HUES64 (cell line): ENCODE measurements at regions not wholly inside any gene's neighbourhood (a gene's known extent, or its start where the extent isn't known, plus 50 kb on each side); places are given as distances from the start of the nearest gene placed in this dataset.

ENCODE experiments used
- H3K27ac ChIP-seq: 2 replicates; pipeline ENCODE4 v1.7.0; 2013; ENCODE audit warnings: low read depth, low read length, inconsistent platforms
- H3K27me3 ChIP-seq: 2 replicates; pipeline ENCODE4 v1.6.1; 2013; ENCODE audit warnings: mild to moderate bottlenecking, low read length; ENCODE audit not compliant: insufficient read depth
- H3K36me3 ChIP-seq: 2 replicates; pipeline ENCODE4 v1.6.1; 2013; ENCODE audit warnings: mild to moderate bottlenecking, low read length; ENCODE audit not compliant: insufficient read depth
- H3K4me1 ChIP-seq: 2 replicates; pipeline ENCODE4 v1.6.1; 2013; ENCODE audit warnings: mild to moderate bottlenecking, low read length, moderate library complexity; ENCODE audit not compliant: insufficient read depth
- H3K4me3 ChIP-seq: 2 replicates; pipeline ENCODE4 v1.5.1; 2013; ENCODE audit warnings: mild to moderate bottlenecking, low read length, moderate library complexity
- H3K9ac ChIP-seq: 2 replicates; pipeline ENCODE4 v1.6.1; 2013; ENCODE audit warnings: mild to moderate bottlenecking, low read depth, low read length
- H3K9me3 ChIP-seq: 2 replicates; pipeline ENCODE4 v1.6.1; 2013; ENCODE audit warnings: low read depth, low read length; ENCODE audit not compliant: insufficient read depth
- WGBS: fragments of 150-250, 120-280 bp; methylation state at CpG from one replicate; pipeline ENCODE4 v1.1.7; 2013; ENCODE audit warnings: missing lambda C conversion rate; 5-methylcytosine and 5-hydroxymethylcytosine counted together

GRCh38 chr9:27943501-27943900 is 370.2 kb upstream of the C9orf72 start:
- WGBS, result 33% methylated on average over 1 of the region's 1 CpG
- H3K36me3 ChIP-seq, result no peaks in the 10 kb centered on the region
- no peak overlapping the region for H3K27ac ChIP-seq
- H3K4me3 ChIP-seq, result no peak overlapping the region
- no peak overlapping the region for H3K9ac ChIP-seq
- H3K4me1 ChIP-seq, result peaks cover 40% of the 10 kb centered on the region
- no peaks in the 10 kb centered on the region for H3K27me3 ChIP-seq
- H3K9me3 ChIP-seq, result no peaks in the 10 kb centered on the region

GRCh38 chr9:27945386-27945785 is 372.1 kb upstream of the C9orf72 start:
- Histone ChIP-seq H3K36me3 (no peaks in the 10 kb centered on the region), H3K27ac (no peak overlapping the region), H3K4me1 (peaks cover 40% of the 10 kb centered on the region), H3K4me3 (no peak overlapping the region), H3K27me3 (no peaks in the 10 kb centered on the region), H3K9ac (no peak overlapping the region), H3K9me3 (no peaks in the 10 kb centered on the region)
- 80% methylated on average over 1 of the region's 1 CpG for WGBS

- whole genome bisulfite sequencing, result 93% methylated on average over 8 of the region's 8 CpGs
- Histone ChIP-seq H3K27me3 (no peaks in the 10 kb centered on the region), H3K9me3 (no peaks in the 10 kb centered on the region), H3K36me3 (no peaks in the 10 kb centered on the region), H3K4me1 (peaks cover 2% of the 10 kb centered on the region; the same call in 1 of the 2 replicates), H3K9ac (no peak overlapping the region), H3K4me3 (no peak overlapping the region), H3K27ac (no peak overlapping the region)
Observed at GRCh38 chr9:27950382-27950781, 377.1 kb upstream of the C9orf72 start.

- H3K9me3 ChIP-seq, result no peaks in the 10 kb centered on the region
- WGBS, result 89% methylated on average over 1 of the region's 1 CpG
- no peaks in the 10 kb centered on the region for H3K4me1 ChIP-seq
- no peak overlapping the region for H3K27ac ChIP-seq
- no peak overlapping the region for H3K4me3 ChIP-seq
- H3K9ac ChIP-seq, result no peak overlapping the region
- no peaks in the 10 kb centered on the region for H3K36me3 ChIP-seq
- H3K27me3 ChIP-seq, result no peaks in the 10 kb centered on the region
Observed at GRCh38 chr9:27954858-27955257, 381.6 kb upstream of the C9orf72 start.

- Histone ChIP-seq H3K4me3 (no peak overlapping the region), H3K9ac (no peak overlapping the region), H3K27ac (no peak overlapping the region), H3K27me3 (no peaks in the 10 kb centered on the region), H3K36me3 (no peaks in the 10 kb centered on the region), H3K9me3 (no peaks in the 10 kb centered on the region), H3K4me1 (peaks cover 12% of the 10 kb centered on the region; the same call in 1 of the 2 replicates)
Observed at GRCh38 chr9:27963836-27964235, 390.6 kb upstream of the C9orf72 start.

GRCh38 chr9:27967210-27967609 is 393.9 kb upstream of the C9orf72 start:
- Histone ChIP-seq H3K27me3 (no peaks in the 10 kb centered on the region), H3K9me3 (no peaks in the 10 kb centered on the region)
- 100% methylated on average over 1 of the region's 2 CpGs for WGBS

GRCh38 chr9:27977931-27978330 is 404.6 kb upstream of the C9orf72 start:
- Histone ChIP-seq H3K9ac (no peak overlapping the region), H3K4me3 (no peak overlapping the region), H3K36me3 (no peaks in the 10 kb centered on the region), H3K27ac (no peak overlapping the region), H3K27me3 (no peaks in the 10 kb centered on the region), H3K4me1 (no peaks in the 10 kb centered on the region), H3K9me3 (no peaks in the 10 kb centered on the region)
- 88% methylated on average over 3 of the region's 3 CpGs for WGBS

More at GRCh38 chr9:27967210-27967609, 393.9 kb upstream of the C9orf72 start:
- Histone ChIP-seq H3K4me3 (no peak overlapping the region), H3K4me1 (peaks cover 12% of the 10 kb centered on the region; the same call in 1 of the 2 replicates), H3K27ac (no peak overlapping the region), H3K9ac (no peak overlapping the region), H3K36me3 (no peaks in the 10 kb centered on the region)

GRCh38 chr9:27985714-27986113 is 412.4 kb upstream of the C9orf72 start:
- H3K4me1 ChIP-seq, result no peaks in the 10 kb centered on the region
- no peaks in the 10 kb centered on the region for H3K36me3 ChIP-seq
- no peak overlapping the region for H3K27ac ChIP-seq
- no peaks in the 10 kb centered on the region for H3K9me3 ChIP-seq
- no peak overlapping the region for H3K9ac ChIP-seq
- 73% methylated on average over 1 of the region's 1 CpG for WGBS
- H3K27me3 ChIP-seq, result no peaks in the 10 kb centered on the region
- H3K4me3 ChIP-seq, result no peak overlapping the region

GRCh38 chr9:27990524-27990923 is 417.2 kb upstream of the C9orf72 start:
- Histone ChIP-seq H3K9ac (no peak overlapping the region), H3K36me3 (no peaks in the 10 kb centered on the region), H3K4me1 (no peaks in the 10 kb centered on the region; the same call in 1 of the 2 replicates), H3K4me3 (no peak overlapping the region), H3K9me3 (no peaks in the 10 kb centered on the region), H3K27ac (no peak overlapping the region), H3K27me3 (no peaks in the 10 kb centered on the region)
- 97% methylated on average over 2 of the region's 2 CpGs for WGBS

- Histone ChIP-seq H3K27ac (no peak overlapping the region), H3K36me3 (no peaks in the 10 kb centered on the region), H3K4me1 (no peaks in the 10 kb centered on the region; the same call in 1 of the 2 replicates), H3K27me3 (no peaks in the 10 kb centered on the region), H3K9ac (no peak overlapping the region), H3K4me3 (no peak overlapping the region), H3K9me3 (no peaks in the 10 kb centered on the region)
- WGBS, result 91% methylated on average over 4 of the region's 5 CpGs
Observed at GRCh38 chr9:27991221-27991620, 417.9 kb upstream of the C9orf72 start.

- Histone ChIP-seq H3K9me3 (no peaks in the 10 kb centered on the region), H3K27me3 (no peaks in the 10 kb centered on the region), H3K4me3 (no peak overlapping the region), H3K27ac (no peak overlapping the region), H3K9ac (no peak overlapping the region), H3K4me1 (peaks cover 4% of the 10 kb centered on the region; the same call in 1 of the 2 replicates), H3K36me3 (no peaks in the 10 kb centered on the region)
- WGBS, result 60% methylated on average over 1 of the region's 1 CpG
Observed at GRCh38 chr9:28001096-28001495, 427.8 kb upstream of the C9orf72 start.

GRCh38 chr9:28004900-28005299 is 431.6 kb upstream of the C9orf72 start:
- Histone ChIP-seq H3K4me3 (no peak overlapping the region), H3K27me3 (no peaks in the 10 kb centered on the region), H3K4me1 (peaks cover 19% of the 10 kb centered on the region), H3K9ac (no peak overlapping the region), H3K36me3 (no peaks in the 10 kb centered on the region), H3K27ac (no peak overlapping the region), H3K9me3 (no peaks in the 10 kb centered on the region)
- WGBS, result 89% methylated on average over 3 of the region's 4 CpGs
